ENCODE measurements at regions not wholly inside any gene's neighbourhood (a gene's known extent, or its start where the extent isn't known, plus 50 kb on each side); places are given as distances from the start of the nearest gene placed in this dataset.

DNA sequence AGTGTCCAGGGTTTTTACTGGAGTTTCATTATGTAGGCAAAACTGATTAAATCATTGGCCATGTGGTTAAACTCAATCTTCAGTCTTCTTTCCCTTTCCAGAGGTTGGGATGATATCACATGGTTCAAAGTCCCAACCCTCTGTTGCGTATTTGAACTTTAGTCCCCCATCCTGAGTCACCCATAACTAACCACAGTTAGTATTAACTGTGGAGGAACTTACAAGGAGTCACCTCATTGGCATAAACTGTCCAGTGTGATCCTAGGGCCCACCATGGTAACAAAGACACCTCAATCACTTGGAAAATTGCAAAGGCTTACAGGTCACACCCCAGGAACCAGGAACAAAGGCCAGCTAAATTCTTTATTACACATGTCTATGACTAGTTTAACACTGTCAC lies 188.5 kb downstream of the COX7C start:
- POLR2A ChIA-PET: no interaction called here
- Histone ChIP-seq H4K20me1 (replicated peaks; ENCODE audit: control insufficient read depth, extremely low read depth, insufficient read depth, low read length) (no peaks in the 10 kb centered on the region), H3K27ac (ENCODE audit: insufficient read depth, low read depth, low read length) (no peak overlapping the region), H3K9ac (replicated peaks; ENCODE audit: extremely low read depth, insufficient read depth, low read length) (no peak overlapping the region), H3K9me3 (replicated peaks; ENCODE audit: control insufficient read depth, insufficient read depth, low read length) (no peaks in the 10 kb centered on the region), H3K4me3 (replicated peaks in 1 of 3; ENCODE audit: insufficient read depth in 1 of 3, low read depth in 1 of 3, low read length in 3 of 3) (no peak overlapping the region), H3K79me2 (ENCODE audit: control insufficient read depth, insufficient read depth, low read length) (no peaks in the 10 kb centered on the region), H3K9me1 (replicated peaks; ENCODE audit: control insufficient read depth, extremely low read depth, insufficient read depth, low read length) (no peaks in the 10 kb centered on the region), H3K27me3 (ENCODE audit: control insufficient read depth in 2 of 2, insufficient read depth in 2 of 2, low read length in 2 of 2) (no peaks in the 10 kb centered on the region), H3K36me3 (ENCODE audit: control insufficient read depth in 2 of 2, extremely low read depth in 1 of 2, insufficient read depth in 2 of 2, low read length in 2 of 2) (no peaks in the 10 kb centered on the region), H3K4me2 (ENCODE audit: insufficient read depth, low read length) (no peak overlapping the region), H2AFZ (ENCODE audit: low read depth, low read length) (no peak overlapping the region), H3K4me1 (ENCODE audit: control insufficient read depth, extremely low read depth, insufficient read depth, low read length) (no peaks in the 10 kb centered on the region)
- TF ChIP-seq POLR2A (IDR thresholded peaks at IDR 0.05; ENCODE audit: low read depth, low read length) (no peak), GATA2 (IDR thresholded peaks at IDR 0.05; ENCODE audit: insufficient read depth, insufficient read length, low read depth, low read length) (no peak), POLR2AphosphoS5 (IDR thresholded peaks at IDR 0.05; ENCODE audit: insufficient read depth, low read depth, low read length) (no peak), EZH2 (IDR thresholded peaks at IDR 0.05; ENCODE audit: borderline replicate concordance, low read depth, low read length, severe bottlenecking) (no peak), MAX (IDR thresholded peaks at IDR 0.05; ENCODE audit: insufficient read depth, insufficient read length) (no peak), JUN (IDR thresholded peaks at IDR 0.05; ENCODE audit: borderline replicate concordance, insufficient read depth, insufficient read length, low read depth) (no peak), FOS (IDR thresholded peaks at IDR 0.05; ENCODE audit: borderline replicate concordance, insufficient read depth, low read length) (no peak), CTCF (IDR thresholded peaks at IDR 0.05; ENCODE audit: extremely low read depth in 1 of 2, insufficient read depth in 1 of 2, low read depth in 1 of 2, low read length in 2 of 2) (no peak), MYC (IDR thresholded peaks at IDR 0.05; ENCODE audit: low read depth, low read length) (no peak)
- intact Hi-C loops (cut with micrococcal nuclease): no loop called here
- no peak for DNase-seq (ENCODE audit: low read depth, low spot score)
- CTCF ChIA-PET: no interaction called here
- BruUV-seq (replicated peaks): no TSS peak
- FAIRE-seq: no peak
- dilution Hi-C loops (cut with MboI; ENCODE audit: extremely low pct_ligation_motif_present, low sequenced_read_pairs): no loop called here
